ENCODE measurements at regions not wholly inside any gene's neighbourhood (a gene's known extent, or its start where the extent isn't known, plus 50 kb on each side); places are given as distances from the start of the nearest gene placed in this dataset.

- TF ChIP-seq CREB3L1 (IDR thresholded peaks at IDR 0.05; ENCODE audit: borderline replicate concordance, low read depth) (no peak), GTF2E2 (tag; IDR thresholded peaks at IDR 0.05) (no peak), ID3 (CRISPR knock-in tag; IDR thresholded peaks at IDR 0.05) (no peak), ID3 (tag; IDR thresholded peaks at IDR 0.05) (no peak), ARID4B (CRISPR knock-in tag; IDR thresholded peaks at IDR 0.05) (no peak), RFX5 (IDR thresholded peaks at IDR 0.05; ENCODE audit: low read depth, low read length) (no peak), ZNF668 (CRISPR knock-in tag; IDR thresholded peaks at IDR 0.05) (no peak), ZNF280B (CRISPR knock-in tag; IDR thresholded peaks at IDR 0.05) (no peak), NR2C2 (CRISPR knock-in tag; IDR thresholded peaks at IDR 0.05) (no peak), NR2C2 (tag; IDR thresholded peaks at IDR 0.05) (no peak)
These were observed 597.2 kb upstream of the GRIA3 start (continued) for GRCh38 chrX:122586831-122587230.

All from K562 (cell line).